ENCODE measurements at regions not wholly inside any gene's neighbourhood (a gene's known extent, or its start where the extent isn't known, plus 50 kb on each side); places are given as distances from the start of the nearest gene placed in this dataset.

DNA sequence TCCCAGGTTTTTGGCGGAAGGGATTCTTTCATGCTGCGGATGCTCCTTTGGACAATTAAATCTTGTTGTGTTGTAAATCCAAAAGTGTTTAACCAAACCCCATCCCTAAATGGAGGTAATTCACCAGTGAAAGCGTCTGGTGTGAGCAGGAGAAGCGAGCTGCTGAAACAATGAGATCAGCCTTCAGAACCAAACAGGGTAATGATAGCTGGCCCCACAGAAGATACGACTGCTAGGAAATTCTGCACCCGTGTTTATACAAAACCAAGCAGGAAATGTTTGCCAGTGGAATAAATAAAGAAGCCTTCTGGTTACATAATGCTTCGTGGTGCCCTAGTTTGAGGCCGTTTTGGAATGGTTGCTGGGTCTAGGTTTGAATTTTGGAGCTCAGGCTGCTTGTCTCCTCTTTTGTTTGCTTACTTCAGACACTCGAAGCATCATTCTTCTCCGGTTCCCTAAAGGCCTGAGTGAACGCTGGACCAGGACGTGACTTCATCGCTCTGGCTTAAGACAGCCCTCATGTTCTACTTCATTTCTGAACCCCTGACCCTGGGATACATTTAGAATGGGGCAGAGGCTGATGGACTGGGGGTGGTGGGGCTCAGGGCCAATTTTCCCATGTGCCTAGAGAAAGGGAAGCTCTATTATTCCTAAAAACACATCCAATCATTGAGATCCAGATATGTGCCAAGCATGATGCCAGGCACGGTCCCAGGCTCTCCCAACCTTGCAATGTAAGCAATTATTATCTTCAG is 61.6 kb upstream of the JAG1 start:
- peaks cover 4% of the 10 kb centered on the region for H3K9me3 Mint-ChIP-seq
- 0 out of 2 replicates have a peak, but pooled peaks cover 2% of the 10 kb centered on the region for H3K4me1 Mint-ChIP-seq
- POLR2A ChIA-PET: no interaction called here
- peaks cover 3% of the 10 kb centered on the region; the same call in 1 of the 2 replicates for H3K36me3 Mint-ChIP-seq
- DNase-seq (ENCODE audit: low spot score): no peak
- no peaks in the 10 kb centered on the region for H3K27me3 Mint-ChIP-seq (ENCODE audit: low read depth)
- H3K27ac Mint-ChIP-seq: no peak overlapping the region
- H3K4me3 Mint-ChIP-seq: no peak overlapping the region
- ATAC-seq: no peak
- CTCF ChIA-PET: no interaction called here
- TF ChIP-seq, protein P1, sequence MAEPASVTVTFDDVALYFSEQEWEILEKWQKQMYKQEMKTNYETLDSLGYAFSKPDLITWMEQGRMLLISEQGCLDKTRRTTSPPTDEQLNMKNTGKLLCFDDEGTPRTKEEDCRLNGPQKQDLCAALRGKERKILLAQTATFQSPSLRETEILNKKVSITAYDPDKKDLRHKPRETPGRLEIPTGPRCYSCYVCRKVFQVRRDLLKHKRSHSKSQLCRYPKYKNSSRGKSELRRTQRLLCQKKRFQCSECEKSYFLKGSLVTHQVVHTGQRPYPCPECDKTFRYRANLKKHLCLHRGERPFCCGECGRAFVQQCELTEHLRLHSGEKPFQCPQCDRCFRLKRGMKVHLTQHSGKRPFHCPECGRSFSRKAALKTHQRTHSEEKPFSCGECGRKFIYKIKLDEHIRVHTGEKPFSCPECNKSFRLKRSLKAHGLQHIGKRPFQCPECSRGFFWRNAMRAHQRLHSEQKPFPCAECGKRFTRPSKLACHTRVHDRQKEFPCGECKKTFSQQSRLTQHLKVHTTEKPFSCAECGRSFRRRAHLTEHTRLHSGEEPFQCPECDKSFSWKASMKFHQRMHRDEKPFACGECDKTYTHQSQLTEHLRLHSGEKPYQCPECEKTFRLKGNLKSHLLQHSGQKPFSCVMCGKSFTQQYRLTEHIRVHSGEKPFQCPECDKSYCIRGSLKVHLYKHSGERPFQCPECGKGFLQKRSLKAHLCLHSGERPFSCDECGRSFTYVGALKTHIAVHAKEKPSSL (CRISPR knock-in tag; conservative IDR thresholded peaks at IDR 0.05): no peak
- TF ChIP-seq, protein P2, sequence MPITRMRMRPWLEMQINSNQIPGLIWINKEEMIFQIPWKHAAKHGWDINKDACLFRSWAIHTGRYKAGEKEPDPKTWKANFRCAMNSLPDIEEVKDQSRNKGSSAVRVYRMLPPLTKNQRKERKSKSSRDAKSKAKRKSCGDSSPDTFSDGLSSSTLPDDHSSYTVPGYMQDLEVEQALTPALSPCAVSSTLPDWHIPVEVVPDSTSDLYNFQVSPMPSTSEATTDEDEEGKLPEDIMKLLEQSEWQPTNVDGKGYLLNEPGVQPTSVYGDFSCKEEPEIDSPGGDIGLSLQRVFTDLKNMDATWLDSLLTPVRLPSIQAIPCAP (CRISPR knock-in tag; IDR thresholded peaks at IDR 0.05): no peak
- no peak for TF ChIP-seq MYBL2 (CRISPR knock-in tag; IDR thresholded peaks at IDR 0.05)
- no peak for TF ChIP-seq GABPB1 (CRISPR knock-in tag; IDR thresholded peaks at IDR 0.05)
- TF ChIP-seq, protein P3, sequence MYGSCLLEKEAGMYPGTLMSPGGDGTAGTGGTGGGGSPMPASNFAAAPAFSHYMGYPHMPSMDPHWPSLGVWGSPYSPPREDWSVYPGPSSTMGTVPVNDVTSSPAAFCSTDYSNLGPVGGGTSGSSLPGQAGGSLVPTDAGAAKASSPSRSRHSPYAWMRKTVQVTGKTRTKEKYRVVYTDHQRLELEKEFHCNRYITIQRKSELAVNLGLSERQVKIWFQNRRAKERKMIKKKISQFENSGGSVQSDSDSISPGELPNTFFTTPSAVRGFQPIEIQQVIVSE (CRISPR knock-in tag; IDR thresholded peaks at IDR 0.05; ENCODE audit: borderline replicate concordance): no peak
- no peak for TF ChIP-seq ZNF232 (CRISPR knock-in tag; IDR thresholded peaks at IDR 0.05)
- TF ChIP-seq, protein P4, sequence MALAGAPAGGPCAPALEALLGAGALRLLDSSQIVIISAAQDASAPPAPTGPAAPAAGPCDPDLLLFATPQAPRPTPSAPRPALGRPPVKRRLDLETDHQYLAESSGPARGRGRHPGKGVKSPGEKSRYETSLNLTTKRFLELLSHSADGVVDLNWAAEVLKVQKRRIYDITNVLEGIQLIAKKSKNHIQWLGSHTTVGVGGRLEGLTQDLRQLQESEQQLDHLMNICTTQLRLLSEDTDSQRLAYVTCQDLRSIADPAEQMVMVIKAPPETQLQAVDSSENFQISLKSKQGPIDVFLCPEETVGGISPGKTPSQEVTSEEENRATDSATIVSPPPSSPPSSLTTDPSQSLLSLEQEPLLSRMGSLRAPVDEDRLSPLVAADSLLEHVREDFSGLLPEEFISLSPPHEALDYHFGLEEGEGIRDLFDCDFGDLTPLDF (CRISPR knock-in tag; IDR thresholded peaks at IDR 0.05): no peak
- TF ChIP-seq, protein P5, sequence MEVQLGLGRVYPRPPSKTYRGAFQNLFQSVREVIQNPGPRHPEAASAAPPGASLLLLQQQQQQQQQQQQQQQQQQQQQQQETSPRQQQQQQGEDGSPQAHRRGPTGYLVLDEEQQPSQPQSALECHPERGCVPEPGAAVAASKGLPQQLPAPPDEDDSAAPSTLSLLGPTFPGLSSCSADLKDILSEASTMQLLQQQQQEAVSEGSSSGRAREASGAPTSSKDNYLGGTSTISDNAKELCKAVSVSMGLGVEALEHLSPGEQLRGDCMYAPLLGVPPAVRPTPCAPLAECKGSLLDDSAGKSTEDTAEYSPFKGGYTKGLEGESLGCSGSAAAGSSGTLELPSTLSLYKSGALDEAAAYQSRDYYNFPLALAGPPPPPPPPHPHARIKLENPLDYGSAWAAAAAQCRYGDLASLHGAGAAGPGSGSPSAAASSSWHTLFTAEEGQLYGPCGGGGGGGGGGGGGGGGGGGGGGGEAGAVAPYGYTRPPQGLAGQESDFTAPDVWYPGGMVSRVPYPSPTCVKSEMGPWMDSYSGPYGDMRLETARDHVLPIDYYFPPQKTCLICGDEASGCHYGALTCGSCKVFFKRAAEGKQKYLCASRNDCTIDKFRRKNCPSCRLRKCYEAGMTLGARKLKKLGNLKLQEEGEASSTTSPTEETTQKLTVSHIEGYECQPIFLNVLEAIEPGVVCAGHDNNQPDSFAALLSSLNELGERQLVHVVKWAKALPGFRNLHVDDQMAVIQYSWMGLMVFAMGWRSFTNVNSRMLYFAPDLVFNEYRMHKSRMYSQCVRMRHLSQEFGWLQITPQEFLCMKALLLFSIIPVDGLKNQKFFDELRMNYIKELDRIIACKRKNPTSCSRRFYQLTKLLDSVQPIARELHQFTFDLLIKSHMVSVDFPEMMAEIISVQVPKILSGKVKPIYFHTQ (CRISPR knock-in tag; IDR thresholded peaks at IDR 0.05): no peak
- TF ChIP-seq NFE2L1 (CRISPR knock-in tag; IDR thresholded peaks at IDR 0.05): no peak
- no peak for TF ChIP-seq ZNF317 (CRISPR knock-in tag; IDR thresholded peaks at IDR 0.05; ENCODE audit: borderline replicate concordance, low read depth)
- TF ChIP-seq, protein P6, sequence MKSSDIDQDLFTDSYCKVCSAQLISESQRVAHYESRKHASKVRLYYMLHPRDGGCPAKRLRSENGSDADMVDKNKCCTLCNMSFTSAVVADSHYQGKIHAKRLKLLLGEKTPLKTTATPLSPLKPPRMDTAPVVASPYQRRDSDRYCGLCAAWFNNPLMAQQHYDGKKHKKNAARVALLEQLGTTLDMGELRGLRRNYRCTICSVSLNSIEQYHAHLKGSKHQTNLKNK (CRISPR knock-in tag; IDR thresholded peaks at IDR 0.05): no peak
- no peak for TF ChIP-seq ZNF263 (CRISPR knock-in tag; IDR thresholded peaks at IDR 0.05; ENCODE audit: low read depth)
- no peak for TF ChIP-seq ZNF219 (CRISPR knock-in tag; IDR thresholded peaks at IDR 0.05; ENCODE audit: borderline replicate concordance)

DNA sequence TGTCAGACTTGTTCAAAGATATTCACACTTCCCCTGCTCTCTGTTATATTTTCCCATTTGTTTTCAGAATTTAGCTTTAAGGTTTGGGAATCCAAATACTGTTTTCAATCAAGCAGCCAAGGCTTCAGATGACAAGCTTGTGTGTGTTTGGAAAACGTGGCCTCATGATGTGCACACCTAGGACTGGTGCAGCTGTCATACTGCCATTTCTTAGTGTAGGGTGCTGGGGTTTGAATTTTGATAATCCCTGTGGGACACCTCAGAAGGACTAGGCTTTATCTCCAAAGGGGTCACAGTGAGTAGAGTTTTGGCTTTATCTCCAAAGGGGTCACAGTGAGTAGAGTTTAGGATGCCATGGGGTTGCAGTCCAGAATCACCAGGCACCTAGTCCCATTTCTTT is 65.3 kb upstream of the JAG1 start:
- ChIA-PET CTCF (no interaction called here), POLR2A (no interaction called here)
- H3K9me3 Mint-ChIP-seq: no peaks in the 10 kb centered on the region
- DNase-seq (ENCODE audit: low spot score) (no peak), ATAC-seq (no peak)
- no peaks in the 10 kb centered on the region for H3K36me3 Mint-ChIP-seq
- no peak overlapping the region for H3K4me3 Mint-ChIP-seq
- no peaks in the 10 kb centered on the region for H3K27me3 Mint-ChIP-seq (ENCODE audit: low read depth)
- H3K27ac Mint-ChIP-seq: no peak overlapping the region
- no peaks in the 10 kb centered on the region for H3K4me1 Mint-ChIP-seq
- TF ChIP-seq ZNF219 (CRISPR knock-in tag; IDR thresholded peaks at IDR 0.05; ENCODE audit: borderline replicate concordance) (no peak), SOX15 (CRISPR knock-in tag; IDR thresholded peaks at IDR 0.05) (no peak), CREM (CRISPR knock-in tag; IDR thresholded peaks at IDR 0.05) (no peak), ZNF671 (CRISPR knock-in tag; IDR thresholded peaks at IDR 0.05) (no peak), NR1H2 (CRISPR knock-in tag; IDR thresholded peaks at IDR 0.05) (no peak), FOXK1 (CRISPR knock-in tag; IDR thresholded peaks at IDR 0.05) (no peak), ZNF317 (CRISPR knock-in tag; IDR thresholded peaks at IDR 0.05; ENCODE audit: borderline replicate concordance, low read depth) (no peak), JAZF1 (CRISPR knock-in tag; IDR thresholded peaks at IDR 0.05) (no peak), TCF7 (CRISPR knock-in tag; IDR thresholded peaks at IDR 0.05; ENCODE audit: low read depth) (no peak)
- TF ChIP-seq, protein P7, sequence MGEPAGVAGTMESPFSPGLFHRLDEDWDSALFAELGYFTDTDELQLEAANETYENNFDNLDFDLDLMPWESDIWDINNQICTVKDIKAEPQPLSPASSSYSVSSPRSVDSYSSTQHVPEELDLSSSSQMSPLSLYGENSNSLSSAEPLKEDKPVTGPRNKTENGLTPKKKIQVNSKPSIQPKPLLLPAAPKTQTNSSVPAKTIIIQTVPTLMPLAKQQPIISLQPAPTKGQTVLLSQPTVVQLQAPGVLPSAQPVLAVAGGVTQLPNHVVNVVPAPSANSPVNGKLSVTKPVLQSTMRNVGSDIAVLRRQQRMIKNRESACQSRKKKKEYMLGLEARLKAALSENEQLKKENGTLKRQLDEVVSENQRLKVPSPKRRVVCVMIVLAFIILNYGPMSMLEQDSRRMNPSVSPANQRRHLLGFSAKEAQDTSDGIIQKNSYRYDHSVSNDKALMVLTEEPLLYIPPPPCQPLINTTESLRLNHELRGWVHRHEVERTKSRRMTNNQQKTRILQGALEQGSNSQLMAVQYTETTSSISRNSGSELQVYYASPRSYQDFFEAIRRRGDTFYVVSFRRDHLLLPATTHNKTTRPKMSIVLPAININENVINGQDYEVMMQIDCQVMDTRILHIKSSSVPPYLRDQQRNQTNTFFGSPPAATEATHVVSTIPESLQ (CRISPR knock-in tag; IDR thresholded peaks at IDR 0.05): no peak
- TF ChIP-seq, protein P8, sequence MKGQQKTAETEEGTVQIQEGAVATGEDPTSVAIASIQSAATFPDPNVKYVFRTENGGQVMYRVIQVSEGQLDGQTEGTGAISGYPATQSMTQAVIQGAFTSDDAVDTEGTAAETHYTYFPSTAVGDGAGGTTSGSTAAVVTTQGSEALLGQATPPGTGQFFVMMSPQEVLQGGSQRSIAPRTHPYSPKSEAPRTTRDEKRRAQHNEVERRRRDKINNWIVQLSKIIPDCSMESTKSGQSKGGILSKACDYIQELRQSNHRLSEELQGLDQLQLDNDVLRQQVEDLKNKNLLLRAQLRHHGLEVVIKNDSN (CRISPR knock-in tag; IDR thresholded peaks at IDR 0.05): no peak
